Adrenal gland (tissue), 5 donors: ENCODE measurements at regions not wholly inside any gene's neighbourhood (a gene's known extent, or its start where the extent isn't known, plus 50 kb on each side); places are given as distances from the start of the nearest gene placed in this dataset.

Source experiments
- POLR2A ChIP-seq, 2 donors: fragments of 450-650 bp; IDR thresholded peaks; one replicate each; pipeline ENCODE4 v1.6.1; 2017; ENCODE audit warnings: antibody characterized with exemption in 2 of 2, mild to moderate bottlenecking in 2 of 2, moderate library complexity in 1 of 2
- TF ChIP-seq, protein P1 (sequence below), 6 experiments: fragments of 450-650 bp in 4 of 6; fragments of 200-600 bp in 2 of 6; sonication (generic) in 1 of 6; IDR thresholded peaks; 1 replicate in 5 of 6; 2 replicates in 1 of 6; pipeline versions ENCODE4 v1.5.1 to v1.8.0; 2016 to 2021; ENCODE audit warnings: antibody characterized with exemption in 6 of 6, mild to moderate bottlenecking in 2 of 6, moderate library complexity in 1 of 6
- donor health status: DM: no; HTN: no; CAD: no.

DNA sequence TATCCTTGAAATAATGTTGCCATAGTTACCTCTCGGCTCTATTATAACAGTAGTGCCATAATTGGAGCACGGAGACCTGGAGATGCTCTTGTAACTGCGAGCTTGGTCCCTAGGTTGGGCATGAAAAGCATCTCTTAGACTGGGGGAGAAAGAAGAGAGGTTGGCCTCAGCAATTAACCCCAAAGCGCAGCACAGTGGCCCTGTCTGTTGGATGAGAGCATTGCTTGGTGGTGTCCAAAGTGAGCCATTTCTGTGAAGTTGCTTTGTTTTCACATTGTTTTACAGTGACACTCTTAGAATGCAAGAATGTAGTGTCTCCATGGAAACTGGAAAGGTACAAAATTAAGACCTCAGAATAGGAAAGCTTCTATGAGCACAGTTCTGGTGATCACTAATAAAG is 660.7 kb upstream of the EEF2KMT start:
- TF ChIP-seq, protein P1, sequence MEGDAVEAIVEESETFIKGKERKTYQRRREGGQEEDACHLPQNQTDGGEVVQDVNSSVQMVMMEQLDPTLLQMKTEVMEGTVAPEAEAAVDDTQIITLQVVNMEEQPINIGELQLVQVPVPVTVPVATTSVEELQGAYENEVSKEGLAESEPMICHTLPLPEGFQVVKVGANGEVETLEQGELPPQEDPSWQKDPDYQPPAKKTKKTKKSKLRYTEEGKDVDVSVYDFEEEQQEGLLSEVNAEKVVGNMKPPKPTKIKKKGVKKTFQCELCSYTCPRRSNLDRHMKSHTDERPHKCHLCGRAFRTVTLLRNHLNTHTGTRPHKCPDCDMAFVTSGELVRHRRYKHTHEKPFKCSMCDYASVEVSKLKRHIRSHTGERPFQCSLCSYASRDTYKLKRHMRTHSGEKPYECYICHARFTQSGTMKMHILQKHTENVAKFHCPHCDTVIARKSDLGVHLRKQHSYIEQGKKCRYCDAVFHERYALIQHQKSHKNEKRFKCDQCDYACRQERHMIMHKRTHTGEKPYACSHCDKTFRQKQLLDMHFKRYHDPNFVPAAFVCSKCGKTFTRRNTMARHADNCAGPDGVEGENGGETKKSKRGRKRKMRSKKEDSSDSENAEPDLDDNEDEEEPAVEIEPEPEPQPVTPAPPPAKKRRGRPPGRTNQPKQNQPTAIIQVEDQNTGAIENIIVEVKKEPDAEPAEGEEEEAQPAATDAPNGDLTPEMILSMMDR (IDR thresholded peaks at IDR 0.05) = no peak
- no peak for TF ChIP-seq POLR2A (IDR thresholded peaks at IDR 0.05)
